ENCODE measurements at regions not wholly inside any gene's neighbourhood (a gene's known extent, or its start where the extent isn't known, plus 50 kb on each side); places are given as distances from the start of the nearest gene placed in this dataset.

DNA sequence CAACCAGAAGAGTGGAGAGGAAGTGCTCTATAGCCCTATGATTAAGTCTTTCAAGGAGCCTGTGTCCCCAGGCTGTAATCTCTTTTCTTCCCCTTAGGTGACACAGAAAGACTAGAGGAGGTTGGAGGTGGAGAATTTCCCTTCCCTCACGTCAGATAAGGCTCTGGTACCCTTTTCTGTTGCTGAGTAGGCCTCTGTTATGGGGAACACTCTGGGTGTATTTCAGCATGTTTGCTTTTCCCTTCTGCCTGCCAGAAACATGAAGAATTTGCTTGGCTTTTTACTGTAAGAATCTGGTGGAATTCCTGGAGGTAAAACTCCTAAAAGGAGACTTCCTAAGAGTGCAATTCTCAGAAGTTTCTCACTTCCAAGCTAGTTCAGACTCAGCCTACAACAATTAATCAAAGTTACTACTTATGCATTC, 58.3 kb downstream of the SIX1 start:
- TF ChIP-seq, protein P1, sequence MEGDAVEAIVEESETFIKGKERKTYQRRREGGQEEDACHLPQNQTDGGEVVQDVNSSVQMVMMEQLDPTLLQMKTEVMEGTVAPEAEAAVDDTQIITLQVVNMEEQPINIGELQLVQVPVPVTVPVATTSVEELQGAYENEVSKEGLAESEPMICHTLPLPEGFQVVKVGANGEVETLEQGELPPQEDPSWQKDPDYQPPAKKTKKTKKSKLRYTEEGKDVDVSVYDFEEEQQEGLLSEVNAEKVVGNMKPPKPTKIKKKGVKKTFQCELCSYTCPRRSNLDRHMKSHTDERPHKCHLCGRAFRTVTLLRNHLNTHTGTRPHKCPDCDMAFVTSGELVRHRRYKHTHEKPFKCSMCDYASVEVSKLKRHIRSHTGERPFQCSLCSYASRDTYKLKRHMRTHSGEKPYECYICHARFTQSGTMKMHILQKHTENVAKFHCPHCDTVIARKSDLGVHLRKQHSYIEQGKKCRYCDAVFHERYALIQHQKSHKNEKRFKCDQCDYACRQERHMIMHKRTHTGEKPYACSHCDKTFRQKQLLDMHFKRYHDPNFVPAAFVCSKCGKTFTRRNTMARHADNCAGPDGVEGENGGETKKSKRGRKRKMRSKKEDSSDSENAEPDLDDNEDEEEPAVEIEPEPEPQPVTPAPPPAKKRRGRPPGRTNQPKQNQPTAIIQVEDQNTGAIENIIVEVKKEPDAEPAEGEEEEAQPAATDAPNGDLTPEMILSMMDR (IDR thresholded peaks at IDR 0.05): no peak
- TF ChIP-seq POLR2A (IDR thresholded peaks at IDR 0.05): no peak

All from thyroid gland (tissue), 4 donors.